HG03159 (cell line): ENCODE measurements at regions not wholly inside any gene's neighbourhood (a gene's known extent, or its start where the extent isn't known, plus 50 kb on each side); places are given as distances from the start of the nearest gene placed in this dataset.

Experiments used
- ATAC-seq: cut with Tn5 transposase; IDR thresholded peaks from one replicate; pipeline ENCODE4 v1.9.1; 2021; ENCODE audit warnings: mild to moderate bottlenecking, moderate library complexity; ENCODE audit not compliant: unreplicated experiment

- ATAC-seq, result no peak
Measured at GRCh38 chr6:125534430-125535263, 214.8 kb upstream of the HEY2 start.

DNA sequence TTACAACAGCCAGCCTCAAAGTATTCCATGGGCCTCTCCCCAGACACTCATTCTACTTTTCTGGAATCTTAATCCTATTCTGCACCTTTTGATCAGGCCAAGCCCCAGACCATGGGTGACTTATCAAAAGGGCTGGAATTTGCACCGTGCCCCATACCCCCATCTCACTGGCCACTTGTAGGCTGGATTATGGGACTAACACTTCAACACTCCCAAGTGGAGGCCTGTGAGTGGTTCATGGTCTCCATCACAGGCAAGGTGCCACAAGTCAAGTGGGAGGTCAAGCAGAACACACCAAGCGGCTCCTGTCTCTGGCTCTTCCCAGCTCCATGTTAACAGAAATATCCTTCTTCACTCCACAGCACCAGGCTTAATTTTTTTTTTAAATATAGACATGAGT lies 212.3 kb upstream of the HEY2 start:
- ATAC-seq, result no peak

DNA sequence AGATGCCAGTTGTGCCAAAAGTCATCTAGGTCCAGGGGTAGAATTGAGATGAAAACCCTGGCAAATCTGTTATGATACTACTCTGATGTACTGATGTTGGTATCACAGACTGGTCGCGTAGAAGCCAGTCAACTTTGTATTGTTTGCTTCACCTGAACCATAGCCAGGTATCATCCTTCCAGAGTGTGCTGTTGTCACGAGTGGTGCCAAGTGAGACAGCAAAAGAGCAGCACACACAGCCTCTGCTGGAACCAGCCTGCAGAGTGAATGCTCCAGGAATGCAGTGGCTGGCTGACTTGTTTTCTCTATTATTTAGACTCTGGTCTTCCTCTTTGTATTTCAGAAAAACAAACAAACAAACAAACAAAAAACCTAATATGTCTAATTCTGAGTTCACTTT lies 209.5 kb upstream of the HEY2 start:
- ATAC-seq, result no peak

DNA sequence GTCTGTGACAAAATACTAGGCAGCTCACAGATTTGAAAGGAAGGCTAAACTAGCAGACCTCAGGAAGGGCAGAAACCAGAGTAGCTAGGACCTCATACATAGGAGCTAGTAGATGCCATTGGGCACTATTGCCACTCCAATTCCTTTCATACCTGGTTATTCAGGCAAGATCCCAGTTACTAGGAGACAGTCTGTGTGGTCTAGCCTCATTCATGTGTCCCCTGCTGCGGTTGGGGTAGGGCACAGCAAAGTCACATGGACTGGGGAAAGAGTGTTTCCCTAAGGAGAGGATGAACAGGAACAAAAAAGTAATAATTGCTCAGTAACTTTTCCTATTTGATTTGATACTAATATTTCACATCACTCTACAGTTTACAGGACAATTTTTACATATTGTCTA lies 204.6 kb upstream of the HEY2 start:
- ATAC-seq, result no peak

GRCh38 chr6:125546841-125547251 lies 202.6 kb upstream of the HEY2 start:
- ATAC-seq, result no peak

DNA sequence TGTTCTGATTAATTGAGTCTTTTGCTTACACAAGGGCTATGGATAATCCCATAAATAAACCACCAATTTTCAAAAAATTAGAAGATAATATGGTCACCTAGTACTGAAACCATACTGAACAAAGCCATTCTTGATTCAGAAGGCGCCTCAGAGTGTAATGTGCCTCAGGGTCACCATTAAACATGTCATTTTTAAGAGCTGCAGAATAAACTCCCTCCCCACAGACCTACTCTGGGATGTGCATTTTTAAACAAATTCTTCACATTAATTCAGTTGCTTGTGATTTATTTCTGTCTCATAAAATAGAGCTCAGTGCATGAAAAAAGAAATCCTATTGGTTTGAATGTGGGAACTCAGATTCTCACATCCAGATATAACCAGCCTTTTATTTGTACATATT lies 202.1 kb upstream of the HEY2 start:
- no peak for ATAC-seq

DNA sequence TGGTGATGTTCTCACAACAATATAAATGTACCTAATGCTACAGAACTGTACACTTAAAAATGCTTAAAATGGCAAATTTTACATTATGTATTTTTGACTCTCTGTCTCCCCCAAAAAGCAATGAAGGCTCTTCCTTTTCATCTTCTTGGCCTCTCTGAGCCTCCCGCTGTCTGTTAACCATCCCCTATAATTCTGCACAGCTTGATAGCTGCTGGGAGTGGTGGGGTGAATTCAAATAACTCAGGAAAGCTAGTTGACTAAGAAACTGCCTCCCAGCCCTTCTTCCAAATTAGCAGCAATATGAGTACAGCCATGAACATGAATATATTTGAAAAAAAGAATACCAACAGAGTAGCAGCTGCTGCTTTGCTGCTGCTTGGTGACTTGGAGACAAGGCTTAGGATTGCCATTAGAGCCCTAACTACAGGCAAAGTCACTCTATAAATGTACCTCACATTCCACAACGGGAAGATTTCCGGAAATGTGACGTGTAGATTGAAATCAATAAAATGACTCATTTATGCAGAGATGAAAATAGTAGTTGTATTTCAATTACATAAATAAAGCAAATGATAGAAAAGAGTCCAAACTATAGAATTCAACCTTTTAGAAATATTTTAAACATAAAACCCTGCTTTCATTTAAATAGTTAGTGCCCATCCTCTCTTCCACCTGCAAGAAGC lies 200.1 kb upstream of the HEY2 start:
- ATAC-seq, result no peak

GRCh38 chr6:125550892-125551291 lies 198.5 kb upstream of the HEY2 start:
- ATAC-seq, result no peak

- no peak for ATAC-seq
Measured at GRCh38 chr6:125552819-125553218, 196.6 kb upstream of the HEY2 start.

- ATAC-seq, result no peak
Measured at GRCh38 chr6:125554456-125554855, 195.0 kb upstream of the HEY2 start.

GRCh38 chr6:125558241-125558843 lies 191.1 kb upstream of the HEY2 start:
- no peak for ATAC-seq

- no peak for ATAC-seq
Measured at GRCh38 chr6:125558907-125559306, 190.5 kb upstream of the HEY2 start.

- ATAC-seq, result no peak
Measured at GRCh38 chr6:125562156-125562555, 187.3 kb upstream of the HEY2 start.

GRCh38 chr6:125564941-125565340 lies 184.5 kb upstream of the HEY2 start:
- ATAC-seq, result no peak

- ATAC-seq, result no peak
Measured at GRCh38 chr6:125567407-125567806, 182.0 kb upstream of the HEY2 start.

- ATAC-seq, result no peak
Measured at GRCh38 chr6:125568609-125569008, 180.8 kb upstream of the HEY2 start.

DNA sequence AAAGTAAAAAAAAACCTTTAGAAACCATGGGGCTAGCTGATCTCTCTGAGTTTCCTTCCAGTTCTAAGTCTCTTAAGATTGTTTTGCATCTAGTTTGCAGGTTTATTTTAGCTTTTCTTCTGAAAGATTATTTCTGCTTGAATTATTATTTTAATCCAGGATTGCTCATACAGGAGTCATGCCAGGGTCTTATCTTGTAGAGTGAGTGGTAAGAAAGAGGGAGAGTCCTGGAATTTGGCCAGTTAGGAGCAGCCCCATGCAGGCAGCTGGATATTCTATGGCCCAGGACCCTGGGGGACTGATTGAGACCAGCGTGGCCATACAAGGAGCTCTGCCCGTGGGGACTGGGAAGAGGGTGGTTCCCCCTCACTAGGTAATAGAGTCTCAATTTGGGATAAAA lies 178.9 kb upstream of the HEY2 start:
- no peak for ATAC-seq

GRCh38 chr6:125571207-125571755 lies 178.2 kb upstream of the HEY2 start:
- no peak for ATAC-seq

DNA sequence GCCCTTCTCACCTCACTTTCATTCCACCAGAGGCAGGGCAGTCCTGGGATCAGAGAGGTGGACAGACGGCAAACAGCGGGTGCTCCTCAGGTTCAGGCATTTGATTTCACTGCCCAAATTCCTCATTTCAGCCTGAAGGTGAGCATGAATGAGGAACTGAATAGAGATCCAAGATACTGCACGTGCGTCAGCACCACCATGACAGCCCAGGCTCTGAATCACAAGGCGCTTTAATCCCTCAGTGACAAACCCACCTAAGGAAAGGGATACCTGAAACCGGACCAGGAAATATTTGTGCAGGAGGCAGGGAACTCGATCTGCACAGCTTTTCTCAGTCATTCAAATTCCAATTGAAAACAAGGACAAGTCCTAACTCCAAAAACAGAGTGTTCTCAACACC lies 174.8 kb upstream of the HEY2 start:
- no peak for ATAC-seq

DNA sequence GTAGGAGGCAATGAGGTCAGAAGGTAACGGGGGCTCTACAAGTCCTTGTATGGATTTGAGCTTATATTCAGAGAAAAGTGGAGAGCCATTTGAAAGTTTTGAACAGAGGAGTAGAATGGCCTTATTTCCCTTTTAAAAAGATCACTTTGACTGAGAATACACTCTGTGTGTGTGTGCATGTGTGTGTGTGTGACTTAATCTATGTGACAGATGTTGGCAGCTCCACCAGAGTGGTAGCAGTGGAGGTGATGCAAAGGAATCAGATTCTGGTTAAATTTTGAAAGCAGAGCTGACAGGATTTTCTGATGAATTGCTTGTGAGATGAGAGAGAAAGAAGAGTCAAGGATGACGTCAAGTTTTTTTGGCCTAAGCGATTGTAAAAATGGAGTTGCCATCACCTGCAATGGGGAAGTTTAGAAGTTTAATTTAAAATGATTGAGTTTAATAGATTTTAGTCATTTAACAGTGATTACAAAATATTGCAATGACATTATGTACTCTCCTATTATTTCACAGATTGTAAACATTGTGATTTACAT lies 172.2 kb upstream of the HEY2 start:
- no peak for ATAC-seq

GRCh38 chr6:125584468-125584939 lies 164.9 kb upstream of the HEY2 start:
- no peak for ATAC-seq
